Nephron progenitor cell (in vitro differentiated cells): ENCODE measurements at regions not wholly inside any gene's neighbourhood (a gene's known extent, or its start where the extent isn't known, plus 50 kb on each side); places are given as distances from the start of the nearest gene placed in this dataset.
A peak's percentile ranks its signal among the peaks of the same experiment; 100 is the strongest.
"Not testable (repeated sequence)": the region's sequence is repeated elsewhere in the genome, so short reads cannot be mapped to it uniquely, and the experiment has no call there.

Experiments
- DNase-seq: peaks from one replicate; pipeline ENCODE4 v3.0.0; 2021
- H3K27ac Mint-ChIP-seq: 2 replicates; pipeline ENCODE4 v1.8.0; 2021; ENCODE audit warnings: mild to moderate bottlenecking, moderate library complexity, mixed read lengths
- H3K27me3 Mint-ChIP-seq: 2 replicates; pipeline ENCODE4 v1.8.0; 2021; ENCODE audit warnings: mild to moderate bottlenecking, low read depth, mixed read lengths; ENCODE audit not compliant: poor library complexity
- H3K36me3 Mint-ChIP-seq: 2 replicates; pipeline ENCODE4 v1.8.0; 2021; ENCODE audit warnings: low read depth, mixed read lengths
- H3K4me1 Mint-ChIP-seq: 2 replicates; pipeline ENCODE4 v1.8.0; 2021; ENCODE audit warnings: mixed read lengths
- H3K4me3 Mint-ChIP-seq: 2 replicates; pipeline ENCODE4 v1.8.0; 2021; ENCODE audit warnings: mild to moderate bottlenecking, moderate library complexity, mixed read lengths
- H3K9me3 Mint-ChIP-seq: 2 replicates; pipeline ENCODE4 v1.8.0; 2021; ENCODE audit warnings: mild to moderate bottlenecking, moderate library complexity, mixed read lengths
- CTCF ChIP-seq: fragments of 200-600 bp; sonication (generic); IDR thresholded peaks from 2 replicates; pipeline ENCODE4 v1.5.0; 2021; ENCODE audit warnings: antibody characterized with exemption

GRCh38 chr4:31735004-31735403, 1014.8 kb downstream of the PCDH7 start:
- H3K27ac Mint-ChIP-seq, result no peak overlapping the region
- no peak for TF ChIP-seq CTCF
- no peaks in the 10 kb centered on the region for H3K4me1 Mint-ChIP-seq
- H3K27me3 Mint-ChIP-seq, result no peaks in the 10 kb centered on the region
- no peak overlapping the region for H3K4me3 Mint-ChIP-seq
- peaks cover 4% of the 10 kb centered on the region for H3K9me3 Mint-ChIP-seq
- DNase-seq, result no peak
- H3K36me3 Mint-ChIP-seq, result no peaks in the 10 kb centered on the region

DNA sequence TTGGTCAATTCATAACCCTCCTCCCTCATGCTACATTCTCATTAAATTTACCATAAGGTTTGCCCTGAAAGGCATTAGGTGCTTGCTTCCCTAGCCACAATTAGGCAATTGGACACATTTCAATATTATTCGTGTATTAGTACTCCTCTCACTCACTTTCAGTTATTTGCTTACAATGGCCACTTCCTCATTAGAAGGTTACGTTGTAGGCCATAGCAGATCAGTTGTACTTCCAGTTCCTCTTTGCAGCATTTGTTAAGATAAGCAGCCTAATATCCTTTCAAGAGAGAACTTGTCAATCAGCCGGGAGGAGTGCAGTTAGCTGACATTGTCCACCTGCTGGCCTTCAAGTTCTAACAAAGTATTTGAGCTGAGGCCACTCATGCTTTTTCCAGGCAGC, 1017.2 kb downstream of the PCDH7 start:
- Mint-ChIP-seq H3K4me3 (no peak overlapping the region), H3K9me3 (peaks cover 4% of the 10 kb centered on the region), H3K27me3 (no peaks in the 10 kb centered on the region), H3K36me3 (no peaks in the 10 kb centered on the region), H3K4me1 (no peaks in the 10 kb centered on the region), H3K27ac (no peak overlapping the region)
- no peak for TF ChIP-seq CTCF
- no peak for DNase-seq

DNA sequence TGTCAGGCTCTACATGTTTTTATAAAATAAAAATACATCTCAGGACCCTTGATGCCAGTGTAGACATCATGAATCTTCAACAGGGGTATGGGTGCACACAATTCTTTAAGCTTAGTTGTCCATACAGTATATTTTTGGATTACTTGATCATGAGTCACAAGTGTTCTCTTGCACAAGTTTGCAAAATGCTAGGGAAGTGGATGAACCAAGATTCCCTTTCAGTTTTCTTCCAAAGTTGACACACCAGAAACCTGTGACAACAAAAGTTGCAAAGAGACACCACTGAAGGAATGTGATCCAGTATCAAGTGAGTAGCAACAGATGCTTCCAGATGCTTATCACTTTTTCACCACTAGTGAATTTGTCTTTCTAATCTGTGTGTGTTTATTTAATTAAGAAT, 1021.2 kb downstream of the PCDH7 start:
- Mint-ChIP-seq H3K36me3 (no peaks in the 10 kb centered on the region), H3K4me1 (no peaks in the 10 kb centered on the region), H3K4me3 (no peak overlapping the region), H3K9me3 (no peaks in the 10 kb centered on the region), H3K27ac (no peak overlapping the region), H3K27me3 (no peaks in the 10 kb centered on the region)
- TF ChIP-seq CTCF, result no peak
- DNase-seq, result no peak

GRCh38 chr4:31748382-31748781, 1028.2 kb downstream of the PCDH7 start:
- H3K9me3 Mint-ChIP-seq, result peaks cover 6% of the 10 kb centered on the region
- H3K4me3 Mint-ChIP-seq, result no peak overlapping the region
- peak; percentile 3 for DNase-seq
- H3K36me3 Mint-ChIP-seq, result no peaks in the 10 kb centered on the region
- no peak overlapping the region for H3K27ac Mint-ChIP-seq
- no peak for TF ChIP-seq CTCF
- H3K27me3 Mint-ChIP-seq, result peaks cover 3% of the 10 kb centered on the region
- H3K4me1 Mint-ChIP-seq, result no peaks in the 10 kb centered on the region

- H3K4me1 Mint-ChIP-seq, H3K36me3 Mint-ChIP-seq, H3K27ac Mint-ChIP-seq, H3K4me3 Mint-ChIP-seq, DNase-seq, H3K27me3 Mint-ChIP-seq, H3K9me3 Mint-ChIP-seq: not testable (repeated sequence)
These were observed 1030.4 kb downstream of the PCDH7 start for GRCh38 chr4:31750581-31750980.

GRCh38 chr4:31755751-31756150, 1035.6 kb downstream of the PCDH7 start:
- Mint-ChIP-seq H3K4me1 (no peaks in the 10 kb centered on the region), H3K36me3 (no peaks in the 10 kb centered on the region), H3K27ac (no peak overlapping the region), H3K27me3 (peaks cover 3% of the 10 kb centered on the region), H3K9me3 (peaks cover 3% of the 10 kb centered on the region), H3K4me3 (no peak overlapping the region)
- no peak for DNase-seq
- TF ChIP-seq CTCF, result no peak
